ENCODE measurements at regions not wholly inside any gene's neighbourhood (a gene's known extent, or its start where the extent isn't known, plus 50 kb on each side); places are given as distances from the start of the nearest gene placed in this dataset.
"Not testable (repeated sequence)": the region's sequence is repeated elsewhere in the genome, so short reads cannot be mapped to it uniquely, and the experiment has no call there.

- no peak for DNase-seq
These were observed 113.5 kb upstream of the PPP1R26 start for GRCh38 chr9:135366104-135366503.

- DNase-seq, result no peak
These were observed 110.1 kb upstream of the PPP1R26 start for GRCh38 chr9:135369412-135369990.

GRCh38 chr9:135370411-135371375 lies 108.9 kb upstream of the PPP1R26 start:
- no peak for DNase-seq

- DNase-seq, result no peak
These were observed 108.0 kb upstream of the PPP1R26 start for GRCh38 chr9:135371535-135371934.

GRCh38 chr9:135372036-135372435 lies 107.5 kb upstream of the PPP1R26 start:
- DNase-seq, result no peak

- DNase-seq, result no peak
These were observed 107.0 kb upstream of the PPP1R26 start for GRCh38 chr9:135372501-135373008.

GRCh38 chr9:135373151-135373685 lies 106.4 kb upstream of the PPP1R26 start:
- no peak for DNase-seq

- no peak for DNase-seq
These were observed 105.8 kb upstream of the PPP1R26 start for GRCh38 chr9:135373820-135374219.

- DNase-seq, result no peak
These were observed 105.0 kb upstream of the PPP1R26 start for GRCh38 chr9:135374591-135374990.

- DNase-seq, result no peak
These were observed 104.6 kb upstream of the PPP1R26 start for GRCh38 chr9:135375001-135375400.

- no peak for DNase-seq
These were observed 102.9 kb upstream of the PPP1R26 start for GRCh38 chr9:135376511-135377265.

GRCh38 chr9:135377431-135377830 lies 102.2 kb upstream of the PPP1R26 start:
- DNase-seq, result no peak

GRCh38 chr9:135378751-135379150 lies 100.8 kb upstream of the PPP1R26 start:
- no peak for DNase-seq

GRCh38 chr9:135379540-135380267 lies 99.9 kb upstream of the PPP1R26 start:
- no peak for DNase-seq

- DNase-seq, result no peak
These were observed 99.1 kb upstream of the PPP1R26 start for GRCh38 chr9:135380311-135380960.

GRCh38 chr9:135381762-135382310 lies 97.7 kb upstream of the PPP1R26 start:
- no peak for DNase-seq

- no peak for DNase-seq
These were observed 95.4 kb upstream of the PPP1R26 start for GRCh38 chr9:135384226-135384625.

GRCh38 chr9:135384815-135385405 lies 94.7 kb upstream of the PPP1R26 start:
- DNase-seq, result not testable (repeated sequence)

- DNase-seq, result no peak
These were observed 93.8 kb upstream of the PPP1R26 start for GRCh38 chr9:135385793-135386192.

GRCh38 chr9:135387976-135388375 lies 91.6 kb upstream of the PPP1R26 start:
- DNase-seq, result no peak

GRCh38 chr9:135388530-135388929 lies 91.1 kb upstream of the PPP1R26 start:
- no peak for DNase-seq

Data from activated naive CD4-positive, alpha-beta T cell treated with anti-CD3 and anti-CD28 coated beads, Interleukin-2, amount 50 U/mL, for 16 hours (primary cell).